ENCODE measurements at regions not wholly inside any gene's neighbourhood (a gene's known extent, or its start where the extent isn't known, plus 50 kb on each side); places are given as distances from the start of the nearest gene placed in this dataset.
"Not testable (repeated sequence)": the region's sequence is repeated elsewhere in the genome, so short reads cannot be mapped to it uniquely, and the experiment has no call there.

DNA sequence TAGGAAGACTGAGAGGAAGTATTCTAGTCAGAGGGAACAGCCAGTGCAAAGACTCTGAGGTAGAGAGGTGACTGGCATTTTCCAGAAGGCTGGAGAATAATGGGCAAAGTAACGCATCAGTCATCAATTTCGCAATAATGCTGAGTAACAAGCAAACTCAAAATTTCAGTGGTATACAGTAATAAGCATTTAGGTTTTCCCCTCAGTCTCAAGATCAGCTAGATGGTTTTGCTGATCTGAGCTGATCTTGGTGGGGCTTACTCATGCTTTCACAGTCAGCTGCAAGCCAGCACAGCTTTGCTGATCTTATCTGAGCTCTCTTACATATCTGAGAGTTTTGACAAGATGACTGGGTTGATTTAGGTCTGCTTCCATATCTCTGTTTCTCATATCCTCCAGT is 108.7 kb downstream of the TSEN15 start:
- Histone ChIP-seq H3K27me3 (ENCODE audit: low read depth, low read length) (no peaks in the 10 kb centered on the region), H3K27ac (ENCODE audit: low read length) (no peak overlapping the region), H3K36me3 (ENCODE audit: control insufficient read depth in 1 of 2, insufficient read depth in 2 of 2, low read length in 2 of 2) (no peaks in the 10 kb centered on the region), H3K4me1 (ENCODE audit: control insufficient read depth in 1 of 2, insufficient read depth in 2 of 2, low read length in 2 of 2) (peaks cover 4 to 16% of the 10 kb centered on the region in 2 donors), H3K9me3 (ENCODE audit: control insufficient read depth in 1 of 2, low read length in 2 of 2) (no peaks in the 10 kb centered on the region), H3K4me3 (ENCODE audit: low read depth in 1 of 2, low read length in 2 of 2) (no peak overlapping the region)

DNA sequence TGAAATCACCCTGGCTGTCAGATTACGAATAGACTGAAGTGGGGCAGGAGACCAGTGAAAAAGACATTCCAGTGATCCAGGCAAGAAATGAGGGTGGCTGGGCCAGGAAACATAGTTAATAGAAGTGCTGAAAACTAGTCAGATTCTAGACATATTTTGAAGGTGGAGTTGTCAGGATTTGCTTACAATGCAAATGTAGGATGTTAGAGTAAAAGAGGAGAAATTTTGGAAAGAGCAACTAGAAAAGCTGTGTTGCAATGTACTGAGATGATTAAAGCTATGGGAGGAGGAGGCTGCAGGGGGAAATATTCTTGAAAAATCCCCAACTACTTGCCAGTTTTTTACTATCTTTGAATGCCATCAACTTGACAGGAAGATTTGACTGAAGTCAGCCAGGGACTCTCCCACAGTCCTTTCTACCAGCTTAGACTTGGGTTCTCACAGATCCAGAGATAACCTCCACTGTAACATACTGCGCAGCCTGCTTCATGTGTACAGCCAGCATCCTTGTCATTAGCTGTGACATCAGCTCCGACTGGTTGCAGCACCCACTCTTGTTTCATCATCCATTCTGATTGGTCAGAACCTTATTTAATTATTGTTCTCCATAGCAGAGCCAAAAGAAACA is 109.7 kb downstream of the TSEN15 start:
- Histone ChIP-seq H3K27ac (ENCODE audit: low read length) (no peak overlapping the region), H3K36me3 (ENCODE audit: control insufficient read depth in 1 of 2, insufficient read depth in 2 of 2, low read length in 2 of 2) (no peaks in the 10 kb centered on the region)

DNA sequence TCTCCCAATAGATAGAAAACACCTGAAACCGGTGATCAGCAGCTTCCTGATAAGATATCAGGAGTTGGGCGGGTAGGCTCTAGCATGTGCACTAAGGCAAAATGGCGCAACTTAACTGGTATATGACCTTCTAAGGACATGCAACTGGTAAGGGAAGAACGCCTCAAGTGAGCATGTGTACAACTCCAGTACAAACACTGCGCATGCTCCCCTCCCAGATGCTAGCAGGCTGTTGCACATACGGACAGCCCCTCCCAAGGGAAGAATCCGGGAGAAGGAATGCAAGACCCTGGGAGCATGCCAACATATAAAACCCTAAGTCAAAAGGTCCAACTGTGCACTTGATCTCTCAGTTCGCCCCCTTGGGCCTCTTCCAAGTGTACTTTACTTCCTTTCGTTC is 110.8 kb downstream of the TSEN15 start:
- Histone ChIP-seq H3K36me3 (ENCODE audit: control insufficient read depth in 1 of 2, insufficient read depth in 2 of 2, low read length in 2 of 2) (no peaks in the 10 kb centered on the region), H3K4me1 (ENCODE audit: control insufficient read depth in 1 of 2, insufficient read depth in 2 of 2, low read length in 2 of 2) (peaks cover 4 to 16% of the 10 kb centered on the region in 2 donors), H3K4me3 (ENCODE audit: low read depth in 1 of 2, low read length in 2 of 2) (no peak overlapping the region), H3K9me3 (ENCODE audit: control insufficient read depth in 1 of 2, low read length in 2 of 2) (no peaks in the 10 kb centered on the region), H3K27me3 (ENCODE audit: low read depth, low read length) (no peaks in the 10 kb centered on the region), H3K27ac (ENCODE audit: low read length) (no peak overlapping the region)

More for the DNA sequence above, 109.7 kb downstream of the TSEN15 start:
- Histone ChIP-seq H3K9me3 (ENCODE audit: control insufficient read depth in 1 of 2, low read length in 2 of 2) (no peaks in the 10 kb centered on the region), H3K4me3 (ENCODE audit: low read depth in 1 of 2, low read length in 2 of 2) (no peak overlapping the region), H3K27me3 (ENCODE audit: low read depth, low read length) (no peaks in the 10 kb centered on the region), H3K4me1 (ENCODE audit: control insufficient read depth in 1 of 2, insufficient read depth in 2 of 2, low read length in 2 of 2) (peaks cover 4 to 16% of the 10 kb centered on the region in 2 donors)

DNA sequence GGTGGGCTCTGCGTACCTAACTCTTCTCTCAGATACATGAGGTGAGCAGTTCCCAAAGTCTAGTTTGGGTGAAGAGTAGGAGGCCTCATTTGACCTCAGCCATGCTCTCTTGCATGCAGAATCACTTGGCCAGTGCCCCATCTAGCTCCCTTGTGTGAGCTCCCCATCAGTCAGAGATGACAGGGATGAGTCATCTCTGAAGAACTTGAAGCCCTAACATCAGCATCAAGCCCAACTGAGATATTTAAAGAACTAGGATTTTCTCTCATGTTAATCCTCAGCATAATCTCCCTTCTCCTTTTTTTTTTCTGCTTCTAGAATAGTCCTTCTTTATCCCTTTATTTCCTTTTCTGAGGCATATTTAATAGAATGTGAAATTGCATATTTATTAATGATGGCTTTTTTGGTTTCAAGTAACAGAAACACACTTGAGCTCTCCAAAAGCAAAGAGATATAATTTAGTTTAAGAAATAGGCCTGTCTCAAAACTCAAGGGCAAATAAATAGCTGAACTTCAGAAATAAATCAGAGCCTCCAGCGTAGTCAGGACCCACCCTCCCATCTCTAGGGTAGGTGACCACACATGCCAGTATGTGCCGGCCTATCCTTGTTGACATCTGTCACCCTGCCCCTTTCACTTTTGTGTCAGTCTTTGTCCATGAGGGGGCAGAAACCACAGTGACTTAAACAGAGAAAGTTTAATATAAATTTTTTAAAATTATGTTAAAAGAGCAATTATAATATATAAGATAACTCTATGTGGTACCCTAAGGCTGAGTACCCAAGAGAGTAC is 112.3 kb downstream of the TSEN15 start:
- H3K4me3 ChIP-seq (ENCODE audit: low read depth in 1 of 2, low read length in 2 of 2), result no peak overlapping the region
- no peaks in the 10 kb centered on the region for H3K9me3 ChIP-seq (ENCODE audit: control insufficient read depth in 1 of 2, low read length in 2 of 2)
- H3K36me3 ChIP-seq (ENCODE audit: control insufficient read depth in 1 of 2, insufficient read depth in 2 of 2, low read length in 2 of 2), result no peaks in the 10 kb centered on the region
- peaks cover 4 to 16% of the 10 kb centered on the region in 2 donors for H3K4me1 ChIP-seq (ENCODE audit: control insufficient read depth in 1 of 2, insufficient read depth in 2 of 2, low read length in 2 of 2)
- H3K27ac ChIP-seq (ENCODE audit: low read length), result no peak overlapping the region
- H3K27me3 ChIP-seq (ENCODE audit: low read depth, low read length), result no peaks in the 10 kb centered on the region

DNA sequence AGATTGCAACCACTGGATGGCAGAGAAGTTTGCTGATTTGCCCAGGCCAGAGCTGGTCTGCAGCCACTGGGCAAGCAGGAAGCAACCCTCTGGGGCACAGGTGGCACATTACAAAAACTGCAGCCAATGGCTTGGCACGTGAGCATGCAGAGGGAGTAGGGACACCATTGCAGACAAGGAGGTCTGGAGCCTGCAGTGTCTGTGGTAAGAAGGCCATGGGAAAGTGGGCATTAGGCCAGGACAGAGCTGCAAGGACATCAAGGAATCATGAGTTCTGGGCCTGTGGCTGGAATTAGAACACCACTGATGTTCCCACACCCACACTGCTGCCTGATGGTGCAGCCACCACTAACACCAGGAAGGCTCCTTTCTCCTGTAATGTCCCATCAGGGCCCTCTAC is 113.0 kb downstream of the TSEN15 start:
- no peaks in the 10 kb centered on the region for H3K36me3 ChIP-seq (ENCODE audit: control insufficient read depth in 1 of 2, insufficient read depth in 2 of 2, low read length in 2 of 2)
- H3K4me3 ChIP-seq (ENCODE audit: low read depth in 1 of 2, low read length in 2 of 2), result no peak overlapping the region
- H3K27me3 ChIP-seq (ENCODE audit: low read depth, low read length), result no peaks in the 10 kb centered on the region
- H3K27ac ChIP-seq (ENCODE audit: low read length), result no peak overlapping the region
- no peaks in the 10 kb centered on the region for H3K9me3 ChIP-seq (ENCODE audit: control insufficient read depth in 1 of 2, low read length in 2 of 2)
- peaks cover 4 to 16% of the 10 kb centered on the region in 2 donors for H3K4me1 ChIP-seq (ENCODE audit: control insufficient read depth in 1 of 2, insufficient read depth in 2 of 2, low read length in 2 of 2)

DNA sequence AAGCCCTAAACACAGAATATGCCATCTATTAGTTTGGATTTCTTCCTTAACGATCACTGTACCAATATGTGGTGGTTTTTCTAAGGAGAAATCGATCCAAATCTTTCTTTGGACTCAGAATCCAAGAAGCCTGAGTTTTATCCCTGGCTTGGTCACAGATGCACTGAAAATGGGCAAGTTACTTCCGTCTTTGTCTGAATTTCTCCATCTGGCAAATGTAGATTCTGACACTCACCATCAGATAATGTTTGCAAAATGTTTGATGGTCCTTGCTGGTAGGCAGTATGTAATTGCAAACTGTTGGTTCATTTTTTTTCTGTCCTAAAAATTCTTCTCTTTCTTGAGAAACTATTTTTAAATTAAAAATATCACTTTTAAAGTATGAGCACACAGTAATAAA is 115.0 kb downstream of the TSEN15 start:
- H3K9me3 ChIP-seq (ENCODE audit: control insufficient read depth in 1 of 2, low read length in 2 of 2), result no peaks in the 10 kb centered on the region
- H3K4me3 ChIP-seq (ENCODE audit: low read depth in 1 of 2, low read length in 2 of 2), result no peak overlapping the region
- H3K27me3 ChIP-seq (ENCODE audit: low read depth, low read length), result no peaks in the 10 kb centered on the region
- no peaks in the 10 kb centered on the region for H3K36me3 ChIP-seq (ENCODE audit: control insufficient read depth in 1 of 2, insufficient read depth in 2 of 2, low read length in 2 of 2)
- no peak overlapping the region for H3K27ac ChIP-seq (ENCODE audit: low read length)
- peaks cover 4 to 16% of the 10 kb centered on the region in 2 donors for H3K4me1 ChIP-seq (ENCODE audit: control insufficient read depth in 1 of 2, insufficient read depth in 2 of 2, low read length in 2 of 2)

DNA sequence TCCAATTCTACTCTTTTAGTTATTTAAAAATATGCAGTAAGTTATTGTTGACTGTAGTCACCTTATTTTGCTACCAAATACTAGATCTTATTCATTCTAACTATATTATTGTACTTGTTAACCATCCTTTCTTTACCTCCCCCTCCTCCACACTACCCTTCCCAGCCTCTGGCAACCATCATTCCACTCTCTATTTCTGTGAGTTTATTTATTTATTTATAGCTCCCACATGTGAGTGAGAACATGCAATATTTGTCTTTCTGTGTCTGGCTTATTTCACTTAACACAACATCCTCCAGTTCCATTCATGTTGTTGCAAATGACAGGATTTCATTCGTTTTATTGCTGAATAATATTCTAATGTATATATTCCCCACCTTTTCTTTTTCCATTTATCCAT is 115.8 kb downstream of the TSEN15 start:
- Histone ChIP-seq H3K27me3 (ENCODE audit: low read depth, low read length) (no peaks in the 10 kb centered on the region), H3K27ac (ENCODE audit: low read length) (no peak overlapping the region), H3K4me1 (ENCODE audit: control insufficient read depth in 1 of 2, insufficient read depth in 2 of 2, low read length in 2 of 2) (peaks cover 4 to 16% of the 10 kb centered on the region in 2 donors), H3K9me3 (ENCODE audit: control insufficient read depth in 1 of 2, low read length in 2 of 2) (no peaks in the 10 kb centered on the region), H3K36me3 (ENCODE audit: control insufficient read depth in 1 of 2, insufficient read depth in 2 of 2, low read length in 2 of 2) (no peaks in the 10 kb centered on the region), H3K4me3 (ENCODE audit: low read depth in 1 of 2, low read length in 2 of 2) (no peak overlapping the region)

DNA sequence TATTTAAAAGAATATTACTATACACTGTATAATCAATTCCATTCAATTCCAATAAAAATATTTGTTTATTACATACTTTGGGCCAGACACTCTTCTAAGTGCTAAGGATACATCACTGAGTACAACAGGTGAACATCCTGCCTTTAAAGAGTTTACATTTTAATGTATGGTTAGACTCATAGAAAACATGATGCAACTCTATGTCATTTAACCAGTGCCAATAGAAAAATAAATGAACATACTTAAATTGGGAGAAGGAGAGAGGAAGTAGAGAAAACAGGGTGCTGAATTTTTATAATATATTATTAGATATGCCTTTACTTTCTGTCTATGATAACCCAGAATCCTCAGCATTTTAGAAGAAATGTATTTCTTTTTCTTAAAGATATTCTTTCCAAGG is 119.2 kb downstream of the TSEN15 start:
- Histone ChIP-seq H3K4me3 (ENCODE audit: low read depth in 1 of 2, low read length in 2 of 2) (no peak overlapping the region), H3K27me3 (ENCODE audit: low read depth, low read length) (no peaks in the 10 kb centered on the region), H3K27ac (ENCODE audit: low read length) (no peak overlapping the region), H3K9me3 (ENCODE audit: control insufficient read depth in 1 of 2, low read length in 2 of 2) (no peaks in the 10 kb centered on the region), H3K4me1 (ENCODE audit: control insufficient read depth in 1 of 2, insufficient read depth in 2 of 2, low read length in 2 of 2) (no peaks in the 10 kb centered on the region), H3K36me3 (ENCODE audit: control insufficient read depth in 1 of 2, insufficient read depth in 2 of 2, low read length in 2 of 2) (no peaks in the 10 kb centered on the region)

DNA sequence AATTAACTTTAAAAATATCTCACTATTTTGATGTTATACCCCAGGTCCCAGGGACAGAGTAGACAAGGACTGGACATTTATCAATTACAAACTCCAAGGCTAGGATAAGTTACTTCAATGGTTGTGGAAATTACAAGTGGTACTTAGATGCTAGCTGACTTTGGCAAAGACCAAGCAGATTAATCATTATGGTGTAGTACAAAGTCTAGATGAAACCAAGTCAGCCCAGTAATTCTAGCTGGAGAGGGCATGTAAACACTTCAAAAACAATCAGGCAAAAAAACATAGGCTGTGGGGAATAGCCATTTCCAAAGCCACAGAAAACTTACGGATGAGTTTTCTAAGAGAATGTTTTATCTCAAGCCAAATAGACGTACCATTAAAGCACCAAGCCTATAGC is 124.5 kb downstream of the TSEN15 start:
- Histone ChIP-seq H3K4me3 (ENCODE audit: low read depth in 1 of 2, low read length in 2 of 2) (no peak overlapping the region), H3K27me3 (ENCODE audit: low read depth, low read length) (no peaks in the 10 kb centered on the region), H3K9me3 (ENCODE audit: control insufficient read depth in 1 of 2, low read length in 2 of 2) (no peaks in the 10 kb centered on the region), H3K36me3 (ENCODE audit: control insufficient read depth in 1 of 2, insufficient read depth in 2 of 2, low read length in 2 of 2) (no peaks in the 10 kb centered on the region), H3K4me1 (ENCODE audit: control insufficient read depth in 1 of 2, insufficient read depth in 2 of 2, low read length in 2 of 2) (no peaks in the 10 kb centered on the region), H3K27ac (ENCODE audit: low read length) (no peak overlapping the region)

DNA sequence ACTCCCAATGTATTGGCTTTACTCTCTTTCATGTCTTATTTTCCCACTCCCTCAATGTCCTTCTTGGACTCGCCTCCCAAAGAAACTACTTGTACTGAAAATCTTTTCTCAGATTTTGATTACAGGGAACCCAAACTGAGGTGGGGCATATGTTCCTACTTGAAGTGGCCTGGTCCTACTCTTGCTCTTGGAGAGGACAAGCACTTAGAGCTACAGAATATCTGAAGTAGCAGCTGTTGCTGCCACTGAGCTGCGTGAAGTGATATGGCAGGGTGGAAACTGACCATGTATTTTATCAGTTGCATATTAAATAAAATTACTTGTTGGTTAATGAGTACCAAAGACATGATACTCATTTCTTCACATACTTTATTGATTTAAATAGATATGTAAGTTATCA is 129.5 kb downstream of the TSEN15 start:
- H3K27ac ChIP-seq (ENCODE audit: low read length), result no peak overlapping the region
- no peaks in the 10 kb centered on the region for H3K4me1 ChIP-seq (ENCODE audit: control insufficient read depth in 1 of 2, insufficient read depth in 2 of 2, low read length in 2 of 2)
- H3K9me3 ChIP-seq (ENCODE audit: control insufficient read depth in 1 of 2, low read length in 2 of 2), result no peaks in the 10 kb centered on the region
- H3K4me3 ChIP-seq (ENCODE audit: low read depth in 1 of 2, low read length in 2 of 2), result no peak overlapping the region
- no peaks in the 10 kb centered on the region for H3K36me3 ChIP-seq (ENCODE audit: control insufficient read depth in 1 of 2, insufficient read depth in 2 of 2, low read length in 2 of 2)
- H3K27me3 ChIP-seq (ENCODE audit: low read depth, low read length), result no peaks in the 10 kb centered on the region

DNA sequence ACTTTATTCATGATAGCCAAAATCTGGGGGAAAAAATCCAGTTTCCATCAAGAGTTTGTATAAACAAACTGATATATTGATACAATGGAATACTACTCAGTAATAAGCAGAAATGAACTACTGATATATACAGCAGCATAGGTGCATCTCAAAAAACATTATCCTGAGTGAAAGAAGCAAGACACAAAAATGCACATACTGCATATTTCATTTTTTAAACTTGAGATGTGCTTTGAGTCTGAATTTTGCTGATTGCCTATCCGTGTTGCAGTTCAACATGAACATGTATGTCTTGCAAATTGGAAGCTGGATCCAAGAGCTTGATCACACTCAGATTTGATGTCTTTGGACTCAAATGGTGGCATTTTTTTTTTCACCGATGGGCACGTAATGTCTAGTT is 132.4 kb downstream of the TSEN15 start:
- no peaks in the 10 kb centered on the region for H3K9me3 ChIP-seq (ENCODE audit: control insufficient read depth in 1 of 2, low read length in 2 of 2)

DNA sequence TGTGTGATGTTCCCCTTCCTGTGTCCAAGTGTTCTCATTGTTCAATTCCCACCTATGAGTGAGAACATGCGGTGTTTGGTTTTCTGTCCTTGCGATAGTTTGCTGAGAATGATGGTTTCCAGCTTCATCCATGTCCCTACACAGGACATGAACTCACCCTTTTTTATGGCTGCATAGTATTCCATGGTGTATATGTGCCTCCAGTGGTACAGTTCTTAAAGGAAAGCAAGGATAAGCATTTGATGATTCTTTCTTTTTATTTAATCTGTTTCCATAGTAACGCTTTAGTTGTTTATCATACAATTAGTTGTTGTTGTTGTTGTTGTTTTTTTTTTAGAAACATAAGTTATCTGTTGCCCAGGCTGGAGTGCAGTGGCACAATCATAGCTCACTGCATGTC is 133.1 kb downstream of the TSEN15 start:
- not testable (repeated sequence) for H3K4me1 ChIP-seq (ENCODE audit: control insufficient read depth in 1 of 2, insufficient read depth in 2 of 2, low read length in 2 of 2); H3K9me3 ChIP-seq (ENCODE audit: control insufficient read depth in 1 of 2, low read length in 2 of 2); H3K4me3 ChIP-seq (ENCODE audit: low read depth in 1 of 2, low read length in 2 of 2); H3K27ac ChIP-seq (ENCODE audit: low read length); H3K27me3 ChIP-seq (ENCODE audit: low read depth, low read length); H3K36me3 ChIP-seq (ENCODE audit: control insufficient read depth in 1 of 2, insufficient read depth in 2 of 2, low read length in 2 of 2)

More for the DNA sequence above, 132.4 kb downstream of the TSEN15 start:
- no peak overlapping the region for H3K27ac ChIP-seq (ENCODE audit: low read length)
- H3K4me3 ChIP-seq (ENCODE audit: low read depth in 1 of 2, low read length in 2 of 2), result no peak overlapping the region
- no peaks in the 10 kb centered on the region for H3K4me1 ChIP-seq (ENCODE audit: control insufficient read depth in 1 of 2, insufficient read depth in 2 of 2, low read length in 2 of 2)
- no peaks in the 10 kb centered on the region for H3K27me3 ChIP-seq (ENCODE audit: low read depth, low read length)
- no peaks in the 10 kb centered on the region for H3K36me3 ChIP-seq (ENCODE audit: control insufficient read depth in 1 of 2, insufficient read depth in 2 of 2, low read length in 2 of 2)
